ENCODE measurements at regions not wholly inside any gene's neighbourhood (a gene's known extent, or its start where the extent isn't known, plus 50 kb on each side); places are given as distances from the start of the nearest gene placed in this dataset.
A peak's percentile ranks its signal among the peaks of the same experiment; 100 is the strongest.

DNA sequence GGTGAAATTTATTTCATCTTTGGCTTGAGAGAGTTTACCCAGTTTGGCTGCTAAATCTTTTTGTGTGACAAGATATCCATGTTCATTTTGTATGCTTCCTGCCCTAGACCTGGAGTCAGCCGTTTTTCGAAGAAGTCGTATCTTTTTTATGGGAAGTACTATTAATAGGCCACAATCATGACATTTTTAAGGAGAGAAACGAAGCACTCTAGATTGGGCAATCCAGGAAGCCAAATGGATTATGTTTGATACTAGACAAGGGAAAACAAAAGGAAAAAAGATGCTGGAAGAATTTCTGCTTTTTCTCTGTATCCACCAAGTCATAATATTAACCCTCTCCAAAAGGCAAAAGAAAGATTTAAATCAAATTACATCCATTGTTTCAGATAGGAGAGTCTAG lies 214.6 kb downstream of the HDGFL1 start:
- peaks cover 20% of the 10 kb centered on the region for H3K4me1 Mint-ChIP-seq (ENCODE audit: unreplicated experiment)
- TF ChIP-seq, protein P1, sequence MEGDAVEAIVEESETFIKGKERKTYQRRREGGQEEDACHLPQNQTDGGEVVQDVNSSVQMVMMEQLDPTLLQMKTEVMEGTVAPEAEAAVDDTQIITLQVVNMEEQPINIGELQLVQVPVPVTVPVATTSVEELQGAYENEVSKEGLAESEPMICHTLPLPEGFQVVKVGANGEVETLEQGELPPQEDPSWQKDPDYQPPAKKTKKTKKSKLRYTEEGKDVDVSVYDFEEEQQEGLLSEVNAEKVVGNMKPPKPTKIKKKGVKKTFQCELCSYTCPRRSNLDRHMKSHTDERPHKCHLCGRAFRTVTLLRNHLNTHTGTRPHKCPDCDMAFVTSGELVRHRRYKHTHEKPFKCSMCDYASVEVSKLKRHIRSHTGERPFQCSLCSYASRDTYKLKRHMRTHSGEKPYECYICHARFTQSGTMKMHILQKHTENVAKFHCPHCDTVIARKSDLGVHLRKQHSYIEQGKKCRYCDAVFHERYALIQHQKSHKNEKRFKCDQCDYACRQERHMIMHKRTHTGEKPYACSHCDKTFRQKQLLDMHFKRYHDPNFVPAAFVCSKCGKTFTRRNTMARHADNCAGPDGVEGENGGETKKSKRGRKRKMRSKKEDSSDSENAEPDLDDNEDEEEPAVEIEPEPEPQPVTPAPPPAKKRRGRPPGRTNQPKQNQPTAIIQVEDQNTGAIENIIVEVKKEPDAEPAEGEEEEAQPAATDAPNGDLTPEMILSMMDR (IDR thresholded peaks at IDR 0.05) = no peak
- H3K27me3 Mint-ChIP-seq (ENCODE audit: unreplicated experiment) = no peaks in the 10 kb centered on the region
- no peak overlapping the region for H3K27ac Mint-ChIP-seq (ENCODE audit: unreplicated experiment)
- peaks cover 2% of the 10 kb centered on the region for H3K36me3 Mint-ChIP-seq (ENCODE audit: unreplicated experiment)
- DNase-seq (ENCODE audit: extremely low spot score, unreplicated experiment) = no peak
- no peak overlapping the region for H3K4me3 Mint-ChIP-seq (ENCODE audit: unreplicated experiment)
- H3K9me3 Mint-ChIP-seq (ENCODE audit: unreplicated experiment) = peaks cover 13% of the 10 kb centered on the region

DNA sequence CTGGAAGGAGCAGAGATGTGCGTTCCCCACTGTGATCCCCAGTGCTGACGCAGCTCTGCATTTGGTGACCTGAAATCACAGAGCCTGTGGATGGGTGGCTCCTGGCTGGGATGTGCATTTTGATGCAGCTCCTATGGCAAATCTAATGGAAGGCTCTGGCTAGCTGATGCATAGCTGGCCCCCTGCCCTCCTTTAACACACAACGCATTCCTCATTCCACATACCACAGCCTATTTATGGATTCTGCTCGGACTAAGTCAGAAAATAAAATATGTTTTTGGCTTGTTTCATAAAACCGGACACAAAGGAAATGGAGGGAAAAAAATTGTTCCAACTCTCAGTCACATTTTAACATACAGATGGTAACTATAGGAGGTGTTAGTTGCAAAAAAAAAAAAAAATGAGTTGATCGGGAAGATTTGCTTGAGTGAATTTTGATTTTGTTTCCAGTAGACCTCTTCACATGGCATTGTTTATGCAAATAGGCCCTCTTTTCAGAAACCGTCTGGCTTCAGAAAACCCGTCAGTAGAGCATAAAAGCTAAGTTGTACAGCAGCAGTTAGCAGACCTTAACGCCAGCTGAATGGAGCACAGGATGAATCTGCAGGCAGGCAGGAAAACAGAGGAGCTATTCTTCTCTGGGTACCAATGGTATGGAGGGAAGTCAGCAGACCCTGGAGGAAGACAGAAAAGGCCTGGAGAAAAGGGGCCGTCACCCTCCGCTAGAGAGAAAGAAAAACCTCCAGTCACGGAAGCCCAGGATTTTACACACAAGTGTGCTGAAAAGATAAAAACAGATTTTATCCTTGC lies 215.4 kb downstream of the HDGFL1 start:
- Mint-ChIP-seq H3K9me3 (ENCODE audit: unreplicated experiment) (peaks cover 9% of the 10 kb centered on the region), H3K4me1 (ENCODE audit: unreplicated experiment) (peaks cover 20% of the 10 kb centered on the region), H3K4me3 (ENCODE audit: unreplicated experiment) (peak overlapping the region; percentile 34), H3K27ac (ENCODE audit: unreplicated experiment) (peak overlapping the region; percentile 89), H3K36me3 (ENCODE audit: unreplicated experiment) (peaks cover 2% of the 10 kb centered on the region), H3K27me3 (ENCODE audit: unreplicated experiment) (no peaks in the 10 kb centered on the region)
- DNase-seq (ENCODE audit: extremely low spot score, unreplicated experiment) = no peak
- TF ChIP-seq, protein P1 (IDR thresholded peaks at IDR 0.05) = no peak

DNA sequence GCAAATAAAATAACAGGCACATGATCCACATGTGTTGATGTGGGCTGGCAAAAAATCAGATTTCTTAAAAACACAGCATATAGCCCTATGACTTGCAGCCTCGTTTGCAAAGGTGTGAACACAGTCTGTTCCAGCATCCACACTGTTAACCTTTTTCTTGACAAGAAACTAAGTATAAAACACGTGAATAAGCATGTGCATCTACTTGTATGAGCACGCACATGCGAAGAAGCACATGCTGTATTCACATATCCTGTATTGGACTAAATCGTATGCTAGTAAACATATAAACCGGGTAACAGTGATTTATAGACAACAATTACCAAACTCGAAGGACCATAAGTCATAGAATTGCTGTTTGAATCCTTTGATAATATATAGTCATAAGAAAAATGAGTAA lies 218.7 kb downstream of the HDGFL1 start:
- Mint-ChIP-seq H3K9me3 (ENCODE audit: unreplicated experiment) (no peaks in the 10 kb centered on the region), H3K36me3 (ENCODE audit: unreplicated experiment) (no peaks in the 10 kb centered on the region), H3K4me1 (ENCODE audit: unreplicated experiment) (peaks cover 20% of the 10 kb centered on the region), H3K4me3 (ENCODE audit: unreplicated experiment) (no peak overlapping the region), H3K27me3 (ENCODE audit: unreplicated experiment) (no peaks in the 10 kb centered on the region), H3K27ac (ENCODE audit: unreplicated experiment) (no peak overlapping the region)
- TF ChIP-seq, protein P1 (IDR thresholded peaks at IDR 0.05) = no peak
- DNase-seq (ENCODE audit: extremely low spot score, unreplicated experiment) = no peak

DNA sequence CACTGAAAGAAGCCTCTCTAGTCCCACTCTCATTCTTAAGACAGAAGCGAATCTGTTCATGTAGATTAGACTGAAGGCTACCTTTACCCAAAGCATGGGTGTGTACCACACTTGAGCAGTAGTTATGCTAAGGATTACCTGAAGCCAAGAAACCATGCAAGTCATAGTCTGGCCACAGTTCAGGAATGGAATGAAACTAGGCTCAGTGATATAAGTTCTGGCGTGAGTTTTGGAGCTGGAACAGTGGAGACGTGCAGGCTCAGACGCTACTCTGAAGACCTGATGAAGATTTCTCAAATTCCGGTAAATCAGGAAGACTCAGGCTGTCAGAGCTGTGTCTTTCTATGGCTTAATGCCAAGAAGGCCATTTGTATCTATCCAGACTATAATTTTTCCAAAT lies 219.9 kb downstream of the HDGFL1 start:
- Mint-ChIP-seq H3K9me3 (ENCODE audit: unreplicated experiment) (peaks cover 7% of the 10 kb centered on the region), H3K27me3 (ENCODE audit: unreplicated experiment) (no peaks in the 10 kb centered on the region), H3K4me1 (ENCODE audit: unreplicated experiment) (peaks cover 14% of the 10 kb centered on the region), H3K27ac (ENCODE audit: unreplicated experiment) (no peak overlapping the region), H3K36me3 (ENCODE audit: unreplicated experiment) (peaks cover 3% of the 10 kb centered on the region), H3K4me3 (ENCODE audit: unreplicated experiment) (no peak overlapping the region)
- TF ChIP-seq, protein P1 (IDR thresholded peaks at IDR 0.05) = no peak
- DNase-seq (ENCODE audit: extremely low spot score, unreplicated experiment) = no peak

DNA sequence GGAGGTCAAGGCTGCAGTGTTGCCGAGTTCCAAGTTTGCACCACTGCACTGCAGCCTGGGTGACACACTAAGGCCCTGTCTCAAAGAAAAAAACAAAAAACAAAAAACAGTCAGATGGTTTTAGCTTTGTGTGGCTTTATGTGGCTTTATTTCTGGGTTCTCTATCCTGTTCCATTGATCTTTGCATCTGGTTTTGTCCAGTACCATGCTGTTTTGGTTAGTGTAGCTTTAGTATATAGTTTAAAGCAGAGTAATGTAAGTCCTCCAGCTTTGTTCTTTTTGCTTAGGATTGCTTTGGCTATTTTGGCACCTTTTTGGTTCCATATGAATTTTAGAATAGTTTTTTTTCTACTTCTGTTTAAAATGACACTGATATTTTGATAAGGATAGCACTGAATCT lies 225.5 kb downstream of the HDGFL1 start:
- Mint-ChIP-seq H3K27ac (ENCODE audit: unreplicated experiment) (no peak overlapping the region), H3K4me1 (ENCODE audit: unreplicated experiment) (no peaks in the 10 kb centered on the region)

More for the DNA sequence above, 225.5 kb downstream of the HDGFL1 start:
- no peak for DNase-seq (ENCODE audit: extremely low spot score, unreplicated experiment)
- peaks cover 8% of the 10 kb centered on the region for H3K36me3 Mint-ChIP-seq (ENCODE audit: unreplicated experiment)
- H3K4me3 Mint-ChIP-seq (ENCODE audit: unreplicated experiment) = no peak overlapping the region
- TF ChIP-seq, protein P1 (IDR thresholded peaks at IDR 0.05) = no peak
- H3K27me3 Mint-ChIP-seq (ENCODE audit: unreplicated experiment) = no peaks in the 10 kb centered on the region
- peaks cover 19% of the 10 kb centered on the region for H3K9me3 Mint-ChIP-seq (ENCODE audit: unreplicated experiment)

Measured in osteocyte (in vitro differentiated cells).